ENCODE measurements at regions not wholly inside any gene's neighbourhood (a gene's known extent, or its start where the extent isn't known, plus 50 kb on each side); places are given as distances from the start of the nearest gene placed in this dataset.

- 95% methylated on average over 1 of the region's 1 CpG for WGBS
- Histone ChIP-seq H3K27me3 (replicated peaks; ENCODE audit: insufficient read depth) (no peaks in the 10 kb centered on the region), H3K4me3 (no peak overlapping the region), H3K27ac (no peak overlapping the region), H3K4me1 (replicated peaks) (no peaks in the 10 kb centered on the region), H3K36me3 (no peaks in the 10 kb centered on the region), H3K9me3 (no peaks in the 10 kb centered on the region)
- TF ChIP-seq POLR2A (IDR thresholded peaks at IDR 0.05): no peak
- TF ChIP-seq POLR2AphosphoS5 (IDR thresholded peaks at IDR 0.05): no peak
- TF ChIP-seq, protein P1, sequence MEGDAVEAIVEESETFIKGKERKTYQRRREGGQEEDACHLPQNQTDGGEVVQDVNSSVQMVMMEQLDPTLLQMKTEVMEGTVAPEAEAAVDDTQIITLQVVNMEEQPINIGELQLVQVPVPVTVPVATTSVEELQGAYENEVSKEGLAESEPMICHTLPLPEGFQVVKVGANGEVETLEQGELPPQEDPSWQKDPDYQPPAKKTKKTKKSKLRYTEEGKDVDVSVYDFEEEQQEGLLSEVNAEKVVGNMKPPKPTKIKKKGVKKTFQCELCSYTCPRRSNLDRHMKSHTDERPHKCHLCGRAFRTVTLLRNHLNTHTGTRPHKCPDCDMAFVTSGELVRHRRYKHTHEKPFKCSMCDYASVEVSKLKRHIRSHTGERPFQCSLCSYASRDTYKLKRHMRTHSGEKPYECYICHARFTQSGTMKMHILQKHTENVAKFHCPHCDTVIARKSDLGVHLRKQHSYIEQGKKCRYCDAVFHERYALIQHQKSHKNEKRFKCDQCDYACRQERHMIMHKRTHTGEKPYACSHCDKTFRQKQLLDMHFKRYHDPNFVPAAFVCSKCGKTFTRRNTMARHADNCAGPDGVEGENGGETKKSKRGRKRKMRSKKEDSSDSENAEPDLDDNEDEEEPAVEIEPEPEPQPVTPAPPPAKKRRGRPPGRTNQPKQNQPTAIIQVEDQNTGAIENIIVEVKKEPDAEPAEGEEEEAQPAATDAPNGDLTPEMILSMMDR (IDR thresholded peaks at IDR 0.05): no peak
- DNase-seq (ENCODE audit: low spot score): no peak
- intact Hi-C loops (cut with DNase I): no loop called here
Measured at GRCh38 chr15:69887553-69887952, 210.2 kb downstream of the TLE3 start.

- no peak for DNase-seq (ENCODE audit: low spot score)
- no peaks in the 10 kb centered on the region for H3K4me1 ChIP-seq (replicated peaks)
- H3K36me3 ChIP-seq: no peaks in the 10 kb centered on the region
- TF ChIP-seq, protein P1 (IDR thresholded peaks at IDR 0.05): no peak
- no peak for TF ChIP-seq POLR2A (IDR thresholded peaks at IDR 0.05)
- TF ChIP-seq POLR2AphosphoS5 (IDR thresholded peaks at IDR 0.05): no peak
- H3K27me3 ChIP-seq (replicated peaks; ENCODE audit: insufficient read depth): no peaks in the 10 kb centered on the region
- intact Hi-C loops (cut with DNase I): no loop called here
- no peaks in the 10 kb centered on the region for H3K9me3 ChIP-seq
- 76% methylated on average over 2 of the region's 2 CpGs for WGBS
- no peak overlapping the region for H3K4me3 ChIP-seq
- no peak overlapping the region for H3K27ac ChIP-seq
Measured at GRCh38 chr15:69888406-69888805, 209.3 kb downstream of the TLE3 start.

- Histone ChIP-seq H3K27ac (no peak overlapping the region), H3K9me3 (no peaks in the 10 kb centered on the region), H3K36me3 (no peaks in the 10 kb centered on the region), H3K27me3 (replicated peaks; ENCODE audit: insufficient read depth) (no peaks in the 10 kb centered on the region), H3K4me1 (replicated peaks) (no peaks in the 10 kb centered on the region), H3K4me3 (no peak overlapping the region)
- intact Hi-C loops (cut with DNase I): no loop called here
- DNase-seq (ENCODE audit: low spot score): no peak
- TF ChIP-seq, protein P1 (IDR thresholded peaks at IDR 0.05): no peak
- TF ChIP-seq POLR2AphosphoS5 (IDR thresholded peaks at IDR 0.05): no peak
- no peak for TF ChIP-seq POLR2A (IDR thresholded peaks at IDR 0.05)
- WGBS: 91% methylated on average over 5 of the region's 5 CpGs
Measured at GRCh38 chr15:69891070-69891536, 206.6 kb downstream of the TLE3 start.

- Histone ChIP-seq H3K9me3 (no peaks in the 10 kb centered on the region), H3K4me1 (replicated peaks) (no peaks in the 10 kb centered on the region), H3K27ac (no peak overlapping the region), H3K4me3 (no peak overlapping the region), H3K36me3 (no peaks in the 10 kb centered on the region), H3K27me3 (replicated peaks; ENCODE audit: insufficient read depth) (no peaks in the 10 kb centered on the region)
- intact Hi-C loops (cut with DNase I): no loop called here
- TF ChIP-seq POLR2AphosphoS5 (IDR thresholded peaks at IDR 0.05): no peak
- no peak for TF ChIP-seq POLR2A (IDR thresholded peaks at IDR 0.05)
- TF ChIP-seq, protein P1 (IDR thresholded peaks at IDR 0.05): no peak
- DNase-seq (ENCODE audit: low spot score): no peak
- WGBS: 77% methylated on average over 7 of the region's 7 CpGs
Measured at GRCh38 chr15:69891606-69892005, 206.1 kb downstream of the TLE3 start.

DNA sequence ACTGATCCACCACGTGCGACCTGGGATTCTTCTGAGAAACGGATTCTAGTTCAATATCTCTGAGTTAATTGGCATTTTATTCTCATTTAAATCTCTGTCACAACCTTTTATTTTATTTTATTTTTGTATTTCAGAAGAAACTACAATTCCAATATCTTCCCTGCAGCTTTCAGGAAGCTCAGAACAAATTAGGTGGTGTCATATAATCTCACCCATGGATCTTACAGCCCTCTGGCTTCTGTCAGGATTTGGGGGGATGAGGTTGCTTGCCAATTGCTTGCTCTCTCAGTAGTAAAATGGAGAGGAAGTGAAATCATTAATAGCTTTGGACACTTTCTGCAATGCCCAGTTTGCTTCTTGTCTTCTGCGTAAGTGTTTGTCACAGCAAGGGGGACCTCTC, 205.4 kb downstream of the TLE3 start:
- DNase-seq (ENCODE audit: low spot score): no peak
- no peaks in the 10 kb centered on the region for H3K27me3 ChIP-seq (replicated peaks; ENCODE audit: insufficient read depth)
- no peaks in the 10 kb centered on the region for H3K4me1 ChIP-seq (replicated peaks)
- intact Hi-C loops (cut with DNase I): no loop called here
- no peak overlapping the region for H3K4me3 ChIP-seq
- 70% methylated on average over 4 of the region's 4 CpGs for WGBS
- no peak overlapping the region for H3K27ac ChIP-seq
- H3K9me3 ChIP-seq: no peaks in the 10 kb centered on the region
- H3K36me3 ChIP-seq: no peaks in the 10 kb centered on the region
- no peak for TF ChIP-seq POLR2AphosphoS5 (IDR thresholded peaks at IDR 0.05)

Measured in prostate gland (tissue), 2 donors.